ENCODE measurements at regions not wholly inside any gene's neighbourhood (a gene's known extent, or its start where the extent isn't known, plus 50 kb on each side); places are given as distances from the start of the nearest gene placed in this dataset.

- intact Hi-C loops (cut with DNase I): no loop called here
- Histone ChIP-seq H3K4me3 (no peak overlapping the region), H3K4me1 (no peaks in the 10 kb centered on the region), H3K9me3 (no peaks in the 10 kb centered on the region), H3K36me3 (ENCODE audit: insufficient read depth in 1 of 2, low read depth in 1 of 2) (no peaks in the 10 kb centered on the region), H3K27me3 (ENCODE audit: insufficient read depth in 3 of 3, low read length in 2 of 3) (peaks cover 0 to 4% (median 0%) of the 10 kb centered on the region in 3 donors), H3K27ac (no peak overlapping the region)
- DNase-seq: no peak
- WGBS, 3 donors: 55 to 64% (median 56%) methylated on average over 4 of the region's 4 CpGs
- no peak for ATAC-seq
- TF ChIP-seq, protein P1, sequence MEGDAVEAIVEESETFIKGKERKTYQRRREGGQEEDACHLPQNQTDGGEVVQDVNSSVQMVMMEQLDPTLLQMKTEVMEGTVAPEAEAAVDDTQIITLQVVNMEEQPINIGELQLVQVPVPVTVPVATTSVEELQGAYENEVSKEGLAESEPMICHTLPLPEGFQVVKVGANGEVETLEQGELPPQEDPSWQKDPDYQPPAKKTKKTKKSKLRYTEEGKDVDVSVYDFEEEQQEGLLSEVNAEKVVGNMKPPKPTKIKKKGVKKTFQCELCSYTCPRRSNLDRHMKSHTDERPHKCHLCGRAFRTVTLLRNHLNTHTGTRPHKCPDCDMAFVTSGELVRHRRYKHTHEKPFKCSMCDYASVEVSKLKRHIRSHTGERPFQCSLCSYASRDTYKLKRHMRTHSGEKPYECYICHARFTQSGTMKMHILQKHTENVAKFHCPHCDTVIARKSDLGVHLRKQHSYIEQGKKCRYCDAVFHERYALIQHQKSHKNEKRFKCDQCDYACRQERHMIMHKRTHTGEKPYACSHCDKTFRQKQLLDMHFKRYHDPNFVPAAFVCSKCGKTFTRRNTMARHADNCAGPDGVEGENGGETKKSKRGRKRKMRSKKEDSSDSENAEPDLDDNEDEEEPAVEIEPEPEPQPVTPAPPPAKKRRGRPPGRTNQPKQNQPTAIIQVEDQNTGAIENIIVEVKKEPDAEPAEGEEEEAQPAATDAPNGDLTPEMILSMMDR (IDR thresholded peaks at IDR 0.05): no peak
These were observed 68.3 kb upstream of the RND3 start for GRCh38 chr2:150555611-150556356.

DNA sequence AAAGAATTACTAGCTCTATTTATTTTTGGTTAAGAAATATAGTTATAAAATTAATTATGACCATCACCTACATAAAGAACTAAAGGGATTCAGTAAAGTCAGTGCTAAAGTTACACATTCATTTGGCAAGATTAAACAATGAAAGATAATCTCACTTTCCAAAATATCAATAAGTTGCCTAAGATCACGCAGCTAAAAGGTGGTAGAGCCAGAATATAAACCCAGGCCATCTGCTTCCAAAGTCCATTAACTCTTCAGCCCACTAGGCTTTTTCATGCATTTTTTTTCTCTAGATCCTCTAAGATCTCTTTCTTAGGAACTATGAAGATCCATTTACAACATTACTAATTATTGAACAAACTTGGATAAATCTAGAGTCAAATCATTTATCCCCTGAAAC is 66.6 kb upstream of the RND3 start:
- ATAC-seq: no peak
- intact Hi-C loops (cut with DNase I): no loop called here

DNA sequence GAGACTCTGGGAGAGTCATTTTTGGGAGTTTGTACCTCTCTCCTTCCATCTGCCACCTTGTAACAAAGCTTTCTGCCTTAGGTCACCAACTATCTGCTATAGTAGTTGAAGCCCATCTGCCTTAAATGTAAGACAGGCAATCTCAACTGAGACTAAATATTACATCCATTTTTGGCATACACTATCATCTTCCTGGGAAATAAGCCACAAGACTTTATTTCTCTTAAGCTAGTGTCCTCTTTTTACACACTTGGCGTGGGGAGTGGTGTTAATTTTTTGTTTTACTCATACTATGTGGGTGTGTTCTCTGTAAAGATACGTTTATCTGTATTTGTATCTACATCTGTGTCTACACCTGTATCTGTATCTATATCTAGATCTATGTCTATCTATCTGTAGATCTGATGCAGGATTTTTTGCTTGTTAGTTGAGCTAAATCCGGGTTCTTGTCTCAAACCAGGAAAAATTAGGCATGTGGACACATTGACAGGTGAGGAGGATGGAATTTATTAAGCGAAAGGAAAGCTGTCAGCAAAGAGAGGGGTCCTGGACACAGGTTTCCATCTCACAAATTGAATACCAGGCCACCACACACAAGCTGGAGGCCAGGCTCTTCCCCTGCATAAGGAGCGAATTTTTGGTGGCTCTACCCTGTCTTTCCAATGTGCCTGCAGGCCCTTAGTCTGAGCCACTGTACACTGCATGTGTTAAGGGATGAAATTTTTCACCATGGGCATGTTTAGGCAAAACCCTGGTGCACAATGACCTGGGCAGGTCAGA is 64.8 kb upstream of the RND3 start:
- Histone ChIP-seq H3K27me3 (ENCODE audit: insufficient read depth in 3 of 3, low read length in 2 of 3) (peaks cover 0 to 4% (median 0%) of the 10 kb centered on the region in 3 donors), H3K27ac (no peak overlapping the region), H3K36me3 (ENCODE audit: insufficient read depth in 1 of 2, low read depth in 1 of 2) (no peaks in the 10 kb centered on the region), H3K9me3 (no peaks in the 10 kb centered on the region), H3K4me1 (no peaks in the 10 kb centered on the region), H3K4me3 (no peak overlapping the region)
- ATAC-seq (no peak), DNase-seq (no peak)
- TF ChIP-seq, protein P1 (IDR thresholded peaks at IDR 0.05): no peak
- 79 to 86% (median 82%) methylated on average over 5 of the region's 5 CpGs for WGBS, 3 donors
- intact Hi-C loops (cut with DNase I): no loop called here

More for the DNA sequence above, 66.6 kb upstream of the RND3 start:
- no peak overlapping the region for H3K4me3 ChIP-seq
- TF ChIP-seq, protein P1 (IDR thresholded peaks at IDR 0.05): no peak
- peaks cover 0 to 4% (median 0%) of the 10 kb centered on the region in 3 donors for H3K27me3 ChIP-seq (ENCODE audit: insufficient read depth in 3 of 3, low read length in 2 of 3)
- H3K36me3 ChIP-seq (ENCODE audit: insufficient read depth in 1 of 2, low read depth in 1 of 2): no peaks in the 10 kb centered on the region
- H3K9me3 ChIP-seq: no peaks in the 10 kb centered on the region
- H3K27ac ChIP-seq: no peak overlapping the region
- H3K4me1 ChIP-seq: no peaks in the 10 kb centered on the region
- 58 to 82% (median 61%) methylated on average over 1 of the region's 1 CpG for WGBS, 3 donors
- DNase-seq: no peak

DNA sequence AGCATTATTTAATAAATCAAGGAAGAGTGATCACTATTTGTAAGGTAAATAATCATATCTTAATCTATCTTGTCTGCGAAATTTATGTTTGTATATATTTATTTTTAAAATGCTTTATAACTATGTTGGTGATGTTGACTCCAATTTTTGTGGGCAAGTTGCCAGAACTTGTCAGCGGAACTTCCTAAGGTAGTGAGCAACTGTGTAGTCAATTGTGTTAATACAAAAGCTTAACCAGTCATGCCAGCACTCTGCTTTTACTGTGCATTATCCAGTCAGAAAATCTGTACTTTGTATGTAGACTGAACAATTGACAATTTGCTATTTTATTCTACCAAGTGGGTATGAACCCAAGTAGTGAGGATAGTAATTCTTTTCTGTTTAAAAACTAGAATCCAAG is 61.9 kb upstream of the RND3 start:
- DNase-seq (no peak), ATAC-seq (no peak)
- 63 to 73% (median 66%) methylated on average over 2 of the region's 2 CpGs for WGBS, 3 donors
- no peaks in the 10 kb centered on the region for H3K27me3 ChIP-seq (ENCODE audit: insufficient read depth in 3 of 3, low read length in 2 of 3)
- intact Hi-C loops (cut with DNase I): no loop called here
- H3K36me3 ChIP-seq (ENCODE audit: insufficient read depth in 1 of 2, low read depth in 1 of 2): no peaks in the 10 kb centered on the region
- H3K9me3 ChIP-seq: no peaks in the 10 kb centered on the region
- no peaks in the 10 kb centered on the region for H3K4me1 ChIP-seq
- TF ChIP-seq, protein P1 (IDR thresholded peaks at IDR 0.05): no peak
- H3K27ac ChIP-seq: no peak overlapping the region
- no peak overlapping the region for H3K4me3 ChIP-seq
